ENCODE measurements at regions not wholly inside any gene's neighbourhood (a gene's known extent, or its start where the extent isn't known, plus 50 kb on each side); places are given as distances from the start of the nearest gene placed in this dataset.

DNA sequence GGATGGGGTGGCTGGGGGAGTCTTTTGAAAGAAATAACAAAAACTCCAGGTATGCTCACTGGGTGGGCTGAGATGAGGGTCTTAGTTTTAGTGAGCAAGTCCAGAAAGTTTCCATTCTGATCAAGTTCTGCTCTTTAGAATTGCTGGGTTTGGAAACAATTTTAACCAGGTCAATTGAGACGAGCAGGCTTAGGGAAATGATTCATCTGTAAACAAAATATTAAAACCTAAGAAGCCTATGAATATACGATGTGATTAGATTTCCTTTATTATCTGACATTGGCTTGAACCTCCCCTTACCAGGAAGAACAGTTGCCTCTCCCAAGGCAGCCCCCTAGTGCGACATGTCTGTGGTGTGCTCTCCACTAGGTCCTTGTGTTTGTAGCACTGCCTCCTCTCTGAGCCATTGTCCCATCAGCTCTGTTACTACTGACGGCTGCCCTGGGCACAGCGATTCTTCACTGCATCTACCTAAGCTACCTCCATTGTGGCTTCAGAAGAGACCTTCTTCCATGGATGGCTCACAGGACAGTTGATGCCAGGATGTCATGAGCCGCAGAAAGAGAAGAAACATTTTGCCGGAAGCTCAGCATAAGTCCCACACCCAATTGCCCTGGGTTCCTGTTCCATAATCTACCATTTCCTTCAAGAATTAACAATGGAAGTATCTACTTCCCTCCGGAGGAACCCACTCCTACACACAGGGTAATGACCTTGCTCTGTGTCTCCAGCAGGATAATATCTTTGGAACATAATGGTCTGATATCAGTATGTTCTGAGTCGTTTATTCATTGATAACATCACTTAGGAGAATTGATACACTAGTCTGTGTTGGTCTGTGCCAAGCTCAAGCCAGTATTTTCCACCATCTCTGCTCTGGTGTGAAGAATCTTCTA lies 95.1 kb upstream of the ITGB1 start:
- Histone ChIP-seq H3K27ac (ENCODE audit: insufficient read depth, low read depth, low read length) (no peak overlapping the region), H3K9ac (replicated peaks; ENCODE audit: extremely low read depth, insufficient read depth, low read length) (no peak overlapping the region), H3K36me3 (ENCODE audit: control insufficient read depth in 2 of 2, extremely low read depth in 1 of 2, insufficient read depth in 2 of 2, low read length in 2 of 2) (no peaks in the 10 kb centered on the region), H4K20me1 (replicated peaks; ENCODE audit: control insufficient read depth, extremely low read depth, insufficient read depth, low read length) (no peaks in the 10 kb centered on the region), H2AFZ (ENCODE audit: low read depth, low read length) (peak overlapping the region; percentile 21), H3K79me2 (ENCODE audit: control insufficient read depth, insufficient read depth, low read length) (no peaks in the 10 kb centered on the region), H3K9me3 (replicated peaks; ENCODE audit: control insufficient read depth, insufficient read depth, low read length) (no peaks in the 10 kb centered on the region), H3K27me3 (ENCODE audit: control insufficient read depth in 2 of 2, insufficient read depth in 2 of 2, low read length in 2 of 2) (no peaks in the 10 kb centered on the region), H3K4me1 (ENCODE audit: control insufficient read depth, extremely low read depth, insufficient read depth, low read length) (peaks cover 16% of the 10 kb centered on the region), H3K4me3 (replicated peaks in 1 of 3; ENCODE audit: insufficient read depth in 1 of 3, low read depth in 1 of 3, low read length in 3 of 3) (no peak overlapping the region), H3K4me2 (ENCODE audit: insufficient read depth, low read length) (peak overlapping the region; percentile 75), H3K9me1 (replicated peaks; ENCODE audit: control insufficient read depth, extremely low read depth, insufficient read depth, low read length) (no peaks in the 10 kb centered on the region)
- ChIA-PET POLR2A (no interaction called here), CTCF (interaction anchor here (0.8 to 2.2 kb wide), 8 partner anchors 9 to 63 kb away, joined by 3 to 10 read pairs (median 4); no protein-coding TSS in a partner anchor)
- TF ChIP-seq POLR2A (IDR thresholded peaks at IDR 0.05; ENCODE audit: low read depth, low read length) (no peak), GATA2 (IDR thresholded peaks at IDR 0.05; ENCODE audit: insufficient read depth, insufficient read length, low read depth, low read length) (peak; percentile 85), FOS (IDR thresholded peaks at IDR 0.05; ENCODE audit: borderline replicate concordance, insufficient read depth, low read length) (peak; percentile 44)
- intact Hi-C loops (cut with micrococcal nuclease): no loop called here
- no TSS peak for BruUV-seq (replicated peaks)
- dilution Hi-C loops (cut with MboI; ENCODE audit: extremely low pct_ligation_motif_present, low sequenced_read_pairs): no loop called here
- FAIRE-seq (peak; percentile 74), DNase-seq (ENCODE audit: low read depth, low spot score) (peak; percentile 33)

DNA sequence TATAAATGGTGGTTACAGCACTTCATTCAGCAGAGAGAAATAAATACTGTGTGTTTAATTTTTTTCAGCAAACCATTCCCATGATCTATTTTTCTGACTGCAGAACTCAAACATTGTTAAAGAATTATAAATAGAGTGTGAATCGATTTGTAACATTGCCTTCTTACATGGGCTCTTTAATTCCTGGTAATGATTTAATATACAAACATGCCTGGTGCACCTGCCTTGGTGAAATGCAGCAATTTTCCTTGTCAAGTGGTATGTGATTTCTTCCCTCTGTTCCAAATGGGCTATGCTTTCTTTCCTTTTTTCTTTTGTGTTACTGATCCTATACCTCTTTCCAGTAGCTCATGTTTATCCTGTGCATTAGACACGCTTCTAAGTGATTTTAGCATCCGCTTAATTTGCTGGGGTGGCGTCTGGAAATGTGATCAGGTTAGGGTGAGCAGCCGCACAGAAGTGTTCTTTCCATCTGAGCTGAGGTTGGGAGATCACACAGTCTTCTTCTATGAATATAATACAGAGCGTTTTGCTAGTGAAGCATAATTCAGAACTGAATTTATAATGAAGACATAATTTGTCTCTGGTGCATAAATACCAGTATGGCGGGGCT lies 94.3 kb upstream of the ITGB1 start:
- Histone ChIP-seq H3K27ac (ENCODE audit: insufficient read depth, low read depth, low read length) (no peak overlapping the region), H3K36me3 (ENCODE audit: control insufficient read depth in 2 of 2, extremely low read depth in 1 of 2, insufficient read depth in 2 of 2, low read length in 2 of 2) (no peaks in the 10 kb centered on the region), H3K9me3 (replicated peaks; ENCODE audit: control insufficient read depth, insufficient read depth, low read length) (no peaks in the 10 kb centered on the region), H3K4me3 (replicated peaks in 1 of 3; ENCODE audit: insufficient read depth in 1 of 3, low read depth in 1 of 3, low read length in 3 of 3) (no peak overlapping the region), H2AFZ (ENCODE audit: low read depth, low read length) (no peak overlapping the region), H3K9ac (replicated peaks; ENCODE audit: extremely low read depth, insufficient read depth, low read length) (no peak overlapping the region), H3K4me1 (ENCODE audit: control insufficient read depth, extremely low read depth, insufficient read depth, low read length) (peaks cover 16% of the 10 kb centered on the region), H3K79me2 (ENCODE audit: control insufficient read depth, insufficient read depth, low read length) (no peaks in the 10 kb centered on the region), H3K27me3 (ENCODE audit: control insufficient read depth in 2 of 2, insufficient read depth in 2 of 2, low read length in 2 of 2) (no peaks in the 10 kb centered on the region), H3K9me1 (replicated peaks; ENCODE audit: control insufficient read depth, extremely low read depth, insufficient read depth, low read length) (no peaks in the 10 kb centered on the region), H3K4me2 (ENCODE audit: insufficient read depth, low read length) (peak overlapping the region; percentile 75), H4K20me1 (replicated peaks; ENCODE audit: control insufficient read depth, extremely low read depth, insufficient read depth, low read length) (no peaks in the 10 kb centered on the region)
- no peak for TF ChIP-seq MYC (IDR thresholded peaks at IDR 0.05; ENCODE audit: low read depth, low read length)
- no peak for TF ChIP-seq FOS (IDR thresholded peaks at IDR 0.05; ENCODE audit: borderline replicate concordance, insufficient read depth, low read length)
- TF ChIP-seq POLR2AphosphoS5 (IDR thresholded peaks at IDR 0.05; ENCODE audit: insufficient read depth, low read depth, low read length): no peak
- TF ChIP-seq, protein P1, sequence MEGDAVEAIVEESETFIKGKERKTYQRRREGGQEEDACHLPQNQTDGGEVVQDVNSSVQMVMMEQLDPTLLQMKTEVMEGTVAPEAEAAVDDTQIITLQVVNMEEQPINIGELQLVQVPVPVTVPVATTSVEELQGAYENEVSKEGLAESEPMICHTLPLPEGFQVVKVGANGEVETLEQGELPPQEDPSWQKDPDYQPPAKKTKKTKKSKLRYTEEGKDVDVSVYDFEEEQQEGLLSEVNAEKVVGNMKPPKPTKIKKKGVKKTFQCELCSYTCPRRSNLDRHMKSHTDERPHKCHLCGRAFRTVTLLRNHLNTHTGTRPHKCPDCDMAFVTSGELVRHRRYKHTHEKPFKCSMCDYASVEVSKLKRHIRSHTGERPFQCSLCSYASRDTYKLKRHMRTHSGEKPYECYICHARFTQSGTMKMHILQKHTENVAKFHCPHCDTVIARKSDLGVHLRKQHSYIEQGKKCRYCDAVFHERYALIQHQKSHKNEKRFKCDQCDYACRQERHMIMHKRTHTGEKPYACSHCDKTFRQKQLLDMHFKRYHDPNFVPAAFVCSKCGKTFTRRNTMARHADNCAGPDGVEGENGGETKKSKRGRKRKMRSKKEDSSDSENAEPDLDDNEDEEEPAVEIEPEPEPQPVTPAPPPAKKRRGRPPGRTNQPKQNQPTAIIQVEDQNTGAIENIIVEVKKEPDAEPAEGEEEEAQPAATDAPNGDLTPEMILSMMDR (IDR thresholded peaks at IDR 0.05; ENCODE audit: extremely low read depth in 1 of 2, insufficient read depth in 1 of 2, low read depth in 1 of 2, low read length in 2 of 2): no peak
- no peak for TF ChIP-seq JUN (IDR thresholded peaks at IDR 0.05; ENCODE audit: borderline replicate concordance, insufficient read depth, insufficient read length, low read depth)
- no peak for TF ChIP-seq POLR2A (IDR thresholded peaks at IDR 0.05; ENCODE audit: low read depth, low read length)
- TF ChIP-seq, protein P2, sequence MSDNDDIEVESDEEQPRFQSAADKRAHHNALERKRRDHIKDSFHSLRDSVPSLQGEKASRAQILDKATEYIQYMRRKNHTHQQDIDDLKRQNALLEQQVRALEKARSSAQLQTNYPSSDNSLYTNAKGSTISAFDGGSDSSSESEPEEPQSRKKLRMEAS (IDR thresholded peaks at IDR 0.05; ENCODE audit: insufficient read depth, insufficient read length): no peak
- no peak for TF ChIP-seq GATA2 (IDR thresholded peaks at IDR 0.05; ENCODE audit: insufficient read depth, insufficient read length, low read depth, low read length)
- no peak for TF ChIP-seq EZH2 (IDR thresholded peaks at IDR 0.05; ENCODE audit: borderline replicate concordance, low read depth, low read length, severe bottlenecking)
- POLR2A ChIA-PET: no interaction called here
- CTCF ChIA-PET: interaction anchor here (1.1 to 1.8 kb wide), 3 partner anchors 11 to 20 kb away, joined by 3 to 10 read pairs (median 5); no protein-coding TSS in a partner anchor
- DNase-seq (ENCODE audit: low read depth, low spot score) (no peak), FAIRE-seq (no peak)
- dilution Hi-C loops (cut with MboI; ENCODE audit: extremely low pct_ligation_motif_present, low sequenced_read_pairs) (no loop called here), intact Hi-C loops (cut with micrococcal nuclease) (no loop called here)
- no TSS peak for BruUV-seq (replicated peaks)

All from endothelial cell of umbilical vein (primary cell).